HG03066 (cell line): ENCODE measurements at regions not wholly inside any gene's neighbourhood (a gene's known extent, or its start where the extent isn't known, plus 50 kb on each side); places are given as distances from the start of the nearest gene placed in this dataset.
"Not testable (repeated sequence)": the region's sequence is repeated elsewhere in the genome, so short reads cannot be mapped to it uniquely, and the experiment has no call there.

Experiments
- ATAC-seq: cut with Tn5 transposase; IDR thresholded peaks from one replicate; pipeline ENCODE4 v1.9.1; 2021; ENCODE audit warnings: low read depth; ENCODE audit not compliant: unreplicated experiment

GRCh38 chr10:28137907-28138880 is 139.3 kb upstream of the ODAD2 start:
- ATAC-seq: no peak

GRCh38 chr10:28135258-28135657 is 136.4 kb upstream of the ODAD2 start:
- ATAC-seq: no peak

- ATAC-seq: no peak
Measured at GRCh38 chr10:28130267-28130666, 131.4 kb upstream of the ODAD2 start.

- no peak for ATAC-seq
Measured at GRCh38 chr10:28127881-28128280, 129.0 kb upstream of the ODAD2 start.

- ATAC-seq: no peak
Measured at GRCh38 chr10:28125701-28126100, 126.8 kb upstream of the ODAD2 start.

- ATAC-seq: no peak
Measured at GRCh38 chr10:28120795-28121194, 121.9 kb upstream of the ODAD2 start.

- no peak for ATAC-seq
Measured at GRCh38 chr10:28120043-28120749, 121.3 kb upstream of the ODAD2 start.

- ATAC-seq: no peak
Measured at GRCh38 chr10:28118985-28119628, 120.2 kb upstream of the ODAD2 start.

GRCh38 chr10:28113202-28113601 is 114.3 kb upstream of the ODAD2 start:
- ATAC-seq: no peak

- no peak for ATAC-seq
Measured at GRCh38 chr10:28111712-28112111, 112.8 kb upstream of the ODAD2 start.

GRCh38 chr10:28105561-28105960 is 106.7 kb upstream of the ODAD2 start:
- ATAC-seq: no peak

- no peak for ATAC-seq
Measured at GRCh38 chr10:28097633-28098032, 98.8 kb upstream of the ODAD2 start.

- no peak for ATAC-seq
Measured at GRCh38 chr10:28095791-28096378, 97.0 kb upstream of the ODAD2 start.

- no peak for ATAC-seq
Measured at GRCh38 chr10:28094121-28094520, 95.2 kb upstream of the ODAD2 start.

- ATAC-seq: no peak
Measured at GRCh38 chr10:28091913-28092312, 93.0 kb upstream of the ODAD2 start.

GRCh38 chr10:28090506-28090905 is 91.6 kb upstream of the ODAD2 start:
- ATAC-seq: no peak

GRCh38 chr10:28089467-28089866 is 90.6 kb upstream of the ODAD2 start:
- ATAC-seq: no peak

GRCh38 chr10:28087661-28088351 is 88.9 kb upstream of the ODAD2 start:
- no peak for ATAC-seq

GRCh38 chr10:28085760-28086159 is 86.9 kb upstream of the ODAD2 start:
- ATAC-seq: not testable (repeated sequence)

GRCh38 chr10:28082885-28083284 is 84.0 kb upstream of the ODAD2 start:
- ATAC-seq: no peak
